ENCODE measurements at regions not wholly inside any gene's neighbourhood (a gene's known extent, or its start where the extent isn't known, plus 50 kb on each side); places are given as distances from the start of the nearest gene placed in this dataset.

- TF ChIP-seq CTCF (conservative IDR thresholded peaks at IDR 0.05): no peak
- TF ChIP-seq EZH2 (IDR thresholded peaks at IDR 0.05; ENCODE audit: low read depth): no peak
These were observed 412.7 kb upstream of the ZNF717 start for GRCh38 chr3:76198086-76198485.

Measured in PC-9 (cell line).